Sigmoid colon (tissue), 6 donors: ENCODE measurements at regions not wholly inside any gene's neighbourhood (a gene's known extent, or its start where the extent isn't known, plus 50 kb on each side); places are given as distances from the start of the nearest gene placed in this dataset.

Experiments used
- DNase-seq: peaks from one replicate; pipeline ENCODE4 v3.0.0-alpha.2; 2019
- H3K27ac ChIP-seq, 4 donors: fragments of 200-600 bp; sonication (generic); one replicate each; pipeline ENCODE4 v1.5.1; 2016 to 2019; ENCODE audit warnings: mild to moderate bottlenecking in 1 of 4
- H3K27me3 ChIP-seq, 3 donors: fragments of 200-600 bp; sonication (generic); one replicate each; pipeline ENCODE4 v1.5.1; 2019; ENCODE audit warnings: mild to moderate bottlenecking in 1 of 3
- H3K36me3 ChIP-seq, 4 donors: fragments of 200-600 bp; sonication (generic); one replicate each; pipeline ENCODE4 v1.5.1; 2016 to 2019
- H3K4me1 ChIP-seq, 4 donors: fragments of 200-600 bp; sonication (generic); one replicate each; pipeline ENCODE4 v1.5.1; 2017 to 2019
- H3K4me3 ChIP-seq, 4 donors: fragments of 200-600 bp; sonication (generic); one replicate each; pipeline ENCODE4 v1.5.1; 2017 to 2019; ENCODE audit warnings: mild to moderate bottlenecking in 2 of 4, moderate library complexity in 1 of 4
- H3K9me3 ChIP-seq, 4 donors: fragments of 200-600 bp in 3 of 4; sonication (generic) in 3 of 4; one replicate each; pipeline versions ENCODE4 v1.5.1 to v1.6.1; 2013 to 2019
- EP300 ChIP-seq, 4 donors: sonication (generic); formaldehyde crosslinking; IDR thresholded peaks; one replicate each; pipeline ENCODE4 v1.6.1; 2017; ENCODE audit warnings: antibody characterized with exemption in 4 of 4
- POLR2A ChIP-seq, 2 donors: fragments of 450-650 bp; IDR thresholded peaks; one replicate each; pipeline ENCODE4 v1.6.1; 2016; ENCODE audit warnings: antibody characterized with exemption in 2 of 2, mild to moderate bottlenecking in 2 of 2, moderate library complexity in 2 of 2
- POLR2AphosphoS5 ChIP-seq, 4 donors: sonication (generic); formaldehyde crosslinking; IDR thresholded peaks; one replicate each; pipeline ENCODE4 v1.6.1; 2017; ENCODE audit warnings: antibody characterized with exemption in 4 of 4
- WGBS, 2 donors: extraction: QIAGEN DNeasy Blood & Tissue Kit; methylation state at CpG; one replicate each; pipeline ENCODE4 v1.1.7; 2013; 5-methylcytosine and 5-hydroxymethylcytosine counted together
- intact Hi-C: fragments of 100-400 bp; cut with DNase I; formaldehyde crosslinking; loops from one replicate; pipeline ENCODE4 v1.15.1; 2023
- TF ChIP-seq, protein P1 (sequence below), 4 experiments: fragments of 450-650 bp in 3 of 4; fragments of 200-600 bp in 1 of 4; IDR thresholded peaks; one replicate each; pipeline ENCODE4 v1.5.1; 2016 to 2019; ENCODE audit warnings: antibody characterized with exemption in 4 of 4, mild to moderate bottlenecking in 3 of 4, moderate library complexity in 2 of 4
- donor health status: healthy with polysubstance abuse.
- donor health status: healthy.

DNA sequence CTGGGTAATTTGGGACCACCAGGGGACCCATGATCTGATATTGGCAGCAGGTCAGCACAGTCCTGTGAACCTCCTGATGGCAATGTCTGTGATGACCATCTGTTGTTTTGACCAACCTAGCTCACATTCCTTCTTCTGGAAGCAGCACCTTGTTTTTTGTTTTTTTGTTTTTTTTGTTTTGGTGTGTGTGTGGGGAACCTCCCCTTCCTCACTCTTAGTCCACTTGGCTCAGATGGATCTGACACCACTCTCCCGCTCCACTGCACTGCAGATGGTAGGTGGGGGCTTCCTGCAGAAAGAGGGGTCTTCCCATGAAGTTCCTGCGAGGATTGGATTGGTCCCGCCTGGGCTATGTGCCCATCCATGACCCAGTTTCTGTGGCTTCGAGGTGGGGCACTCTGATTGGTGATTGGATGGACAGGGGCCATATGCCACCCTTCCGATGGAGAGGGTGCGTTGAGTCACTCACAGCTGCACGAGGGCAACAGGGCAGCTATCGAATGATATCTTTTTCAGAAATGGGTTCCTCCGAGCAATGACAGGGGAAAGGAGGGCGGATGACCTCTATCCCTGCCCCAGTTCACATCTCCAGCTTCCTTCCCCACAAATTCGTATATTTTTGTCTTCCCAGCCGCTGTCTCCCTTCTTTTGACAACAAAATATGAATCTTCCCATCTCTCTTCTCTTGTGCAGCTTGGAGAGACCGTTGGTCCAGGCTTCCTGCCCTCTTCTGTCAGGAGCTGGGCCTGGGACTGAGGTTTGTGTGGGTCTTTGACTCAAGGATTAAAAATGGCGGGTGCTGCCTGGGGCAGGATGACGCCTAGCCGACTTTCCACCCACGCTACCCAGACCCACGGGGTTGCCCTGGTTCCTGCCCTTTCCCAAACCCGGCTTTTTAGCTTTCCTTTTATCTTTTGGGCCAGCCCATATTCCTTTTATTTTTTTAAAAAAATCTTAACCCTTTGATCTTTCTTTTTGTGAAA, 132.1 kb upstream of the KCNG1 start:
- peak overlapping the region in 1 of 4 donors; percentile 62 for H3K27ac ChIP-seq
- no peaks in the 10 kb centered on the region for H3K36me3 ChIP-seq
- H3K9me3 ChIP-seq: no peaks in the 10 kb centered on the region
- intact Hi-C loops: no loop called here
- TF ChIP-seq, protein P1, sequence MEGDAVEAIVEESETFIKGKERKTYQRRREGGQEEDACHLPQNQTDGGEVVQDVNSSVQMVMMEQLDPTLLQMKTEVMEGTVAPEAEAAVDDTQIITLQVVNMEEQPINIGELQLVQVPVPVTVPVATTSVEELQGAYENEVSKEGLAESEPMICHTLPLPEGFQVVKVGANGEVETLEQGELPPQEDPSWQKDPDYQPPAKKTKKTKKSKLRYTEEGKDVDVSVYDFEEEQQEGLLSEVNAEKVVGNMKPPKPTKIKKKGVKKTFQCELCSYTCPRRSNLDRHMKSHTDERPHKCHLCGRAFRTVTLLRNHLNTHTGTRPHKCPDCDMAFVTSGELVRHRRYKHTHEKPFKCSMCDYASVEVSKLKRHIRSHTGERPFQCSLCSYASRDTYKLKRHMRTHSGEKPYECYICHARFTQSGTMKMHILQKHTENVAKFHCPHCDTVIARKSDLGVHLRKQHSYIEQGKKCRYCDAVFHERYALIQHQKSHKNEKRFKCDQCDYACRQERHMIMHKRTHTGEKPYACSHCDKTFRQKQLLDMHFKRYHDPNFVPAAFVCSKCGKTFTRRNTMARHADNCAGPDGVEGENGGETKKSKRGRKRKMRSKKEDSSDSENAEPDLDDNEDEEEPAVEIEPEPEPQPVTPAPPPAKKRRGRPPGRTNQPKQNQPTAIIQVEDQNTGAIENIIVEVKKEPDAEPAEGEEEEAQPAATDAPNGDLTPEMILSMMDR (IDR thresholded peaks at IDR 0.05): no peak
- H3K27me3 ChIP-seq: peaks cover 0 to 18% (median 0%) of the 10 kb centered on the region in 3 donors
- 87 to 92% methylated on average over 19 of the region's 19 CpGs for WGBS, 2 donors
- peaks cover 0 to 17% (median 14%) of the 10 kb centered on the region in 4 donors for H3K4me1 ChIP-seq
- no peak for DNase-seq
- H3K4me3 ChIP-seq: no peak overlapping the region

DNA sequence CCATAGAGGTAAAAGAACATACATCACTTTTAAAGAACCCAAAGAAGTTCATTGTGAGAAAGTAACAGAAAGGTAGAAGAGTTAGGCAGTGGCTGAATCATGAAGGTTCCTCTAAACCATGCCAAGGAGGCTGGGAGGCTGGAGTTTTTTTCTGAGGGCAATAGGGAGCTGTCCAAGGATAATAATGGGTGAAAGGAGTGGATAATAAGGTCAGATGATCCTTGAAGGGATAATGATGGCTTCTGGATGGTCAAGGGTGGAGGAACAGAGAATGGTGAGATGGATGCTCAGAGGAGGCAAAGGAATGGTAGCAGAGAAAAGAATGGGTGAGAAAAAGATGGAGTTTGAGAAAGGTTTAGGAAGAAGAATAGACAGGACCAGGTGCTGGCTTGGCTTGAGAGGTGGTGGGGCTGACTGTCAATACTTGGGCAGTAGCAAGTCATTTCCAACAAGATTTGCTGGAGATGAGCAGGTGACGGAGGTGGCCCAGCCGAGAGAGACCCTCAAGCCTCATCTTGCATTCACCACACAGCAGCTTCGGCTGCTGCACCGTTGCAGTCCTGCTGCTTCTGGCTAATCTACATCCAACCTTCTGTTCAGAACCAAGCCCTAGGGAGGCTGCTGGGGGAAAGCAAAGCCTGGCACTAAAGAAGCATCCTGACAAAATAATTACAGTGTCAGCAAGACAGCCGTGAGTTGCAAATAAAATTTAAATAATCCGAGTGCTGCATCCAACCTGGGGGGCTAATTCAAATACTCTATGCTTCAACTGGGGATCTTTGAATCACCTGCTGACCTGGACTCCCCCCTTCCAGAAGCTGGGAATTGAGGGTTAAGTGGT, 131.2 kb upstream of the KCNG1 start:
- Histone ChIP-seq H3K4me1 (peaks cover 0 to 17% (median 14%) of the 10 kb centered on the region in 4 donors), H3K4me3 (no peak overlapping the region), H3K27ac (no peak overlapping the region), H3K27me3 (peaks cover 0 to 9% (median 0%) of the 10 kb centered on the region in 3 donors), H3K36me3 (no peaks in the 10 kb centered on the region), H3K9me3 (no peaks in the 10 kb centered on the region)
- no peak for DNase-seq
- intact Hi-C loops: no loop called here
- TF ChIP-seq EP300 (IDR thresholded peaks at IDR 0.05) (no peak), POLR2A (IDR thresholded peaks at IDR 0.05) (no peak), POLR2AphosphoS5 (IDR thresholded peaks at IDR 0.05) (no peak)
- TF ChIP-seq, protein P1 (IDR thresholded peaks at IDR 0.05): no peak
- WGBS, 2 donors: 78 to 84% methylated on average over 6 of the region's 6 CpGs

DNA sequence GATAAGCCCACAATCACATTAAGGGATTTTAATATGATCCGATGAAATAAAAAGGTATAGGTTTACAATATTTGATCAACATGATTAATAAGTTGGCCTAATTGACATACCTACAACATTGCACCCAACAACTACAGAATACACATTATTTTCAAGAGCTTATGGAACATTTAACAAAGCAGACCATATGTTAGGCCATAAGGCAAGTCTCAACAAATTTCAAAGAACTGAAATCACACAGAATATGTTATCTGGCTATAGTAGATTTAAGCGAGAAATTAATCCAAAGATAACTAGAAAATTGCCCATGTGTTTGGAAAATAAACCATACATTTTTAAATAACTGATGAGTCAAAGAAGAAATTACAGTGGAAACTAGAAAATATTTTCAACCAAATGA, 126.0 kb upstream of the KCNG1 start:
- no peak overlapping the region for H3K27ac ChIP-seq

DNA sequence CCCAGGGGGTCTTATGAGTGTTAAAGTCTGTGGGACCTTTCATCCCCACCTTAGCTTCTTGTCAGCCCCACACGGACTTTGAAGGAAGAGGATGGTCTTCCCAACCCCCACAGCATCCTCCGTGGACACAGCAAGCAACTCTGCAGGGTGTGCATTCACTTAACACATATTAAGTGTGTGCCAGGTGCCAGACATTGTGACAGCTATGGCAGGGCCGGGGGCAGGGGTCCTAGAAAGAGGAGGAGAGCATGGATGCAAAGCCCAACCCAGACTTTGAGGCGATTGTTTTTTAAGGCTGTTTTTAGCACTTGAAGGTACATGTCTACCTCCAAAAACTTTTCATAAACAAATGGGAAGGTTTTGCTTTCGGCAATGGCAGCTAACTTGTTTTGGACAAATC, 121.6 kb upstream of the KCNG1 start:
- H3K36me3 ChIP-seq: no peaks in the 10 kb centered on the region
- no peak for TF ChIP-seq EP300 (IDR thresholded peaks at IDR 0.05)
- H3K9me3 ChIP-seq: peaks cover 0 to 2% (median 0%) of the 10 kb centered on the region in 4 donors
- DNase-seq: no peak
- H3K27me3 ChIP-seq: no peaks in the 10 kb centered on the region
- H3K4me1 ChIP-seq: no peaks in the 10 kb centered on the region
- no peak overlapping the region for H3K4me3 ChIP-seq
- intact Hi-C loops: no loop called here
- no peak overlapping the region for H3K27ac ChIP-seq
- 67 to 76% methylated on average over 5 of the region's 5 CpGs for WGBS, 2 donors

More for the DNA sequence above, 126.0 kb upstream of the KCNG1 start:
- Histone ChIP-seq H3K4me3 (no peak overlapping the region), H3K4me1 (no peaks in the 10 kb centered on the region), H3K9me3 (peaks cover 0 to 2% (median 0%) of the 10 kb centered on the region in 4 donors), H3K36me3 (no peaks in the 10 kb centered on the region), H3K27me3 (no peaks in the 10 kb centered on the region)
- no peak for TF ChIP-seq POLR2AphosphoS5 (IDR thresholded peaks at IDR 0.05)
- no peak for TF ChIP-seq EP300 (IDR thresholded peaks at IDR 0.05)
- TF ChIP-seq POLR2A (IDR thresholded peaks at IDR 0.05): no peak
- TF ChIP-seq, protein P1 (IDR thresholded peaks at IDR 0.05): no peak
- 92 to 98% methylated on average over 2 of the region's 2 CpGs for WGBS, 2 donors
- DNase-seq: no peak
- intact Hi-C loops: no loop called here

DNA sequence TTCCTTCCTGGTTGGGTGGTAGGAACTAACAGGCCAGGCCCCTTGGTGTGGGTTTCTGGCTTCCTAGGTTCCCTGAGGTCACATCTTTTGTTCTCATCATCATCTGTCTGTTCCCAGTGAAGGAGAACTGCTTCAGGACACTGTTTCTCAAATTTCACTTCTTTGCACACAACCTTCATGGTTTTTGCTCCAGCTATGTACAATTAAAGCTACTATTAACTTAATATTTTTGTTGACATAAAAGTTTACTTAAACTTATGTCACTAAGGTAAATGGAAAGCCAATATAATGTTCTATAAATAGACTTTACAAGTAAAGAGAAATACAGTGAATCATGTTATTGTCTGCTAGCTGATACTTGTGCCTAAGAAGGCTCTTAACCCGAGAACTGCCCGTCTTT, 120.7 kb upstream of the KCNG1 start:
- TF ChIP-seq POLR2A (IDR thresholded peaks at IDR 0.05): no peak
- TF ChIP-seq, protein P1 (IDR thresholded peaks at IDR 0.05): no peak
- no peak for TF ChIP-seq POLR2AphosphoS5 (IDR thresholded peaks at IDR 0.05)
- no peak for TF ChIP-seq EP300 (IDR thresholded peaks at IDR 0.05)
- no peak overlapping the region for H3K4me3 ChIP-seq
- no peaks in the 10 kb centered on the region for H3K4me1 ChIP-seq
- H3K9me3 ChIP-seq: peaks cover 0 to 2% (median 0%) of the 10 kb centered on the region in 4 donors
- no peaks in the 10 kb centered on the region for H3K36me3 ChIP-seq
- intact Hi-C loops: no loop called here
- H3K27ac ChIP-seq: no peak overlapping the region
- H3K27me3 ChIP-seq: no peaks in the 10 kb centered on the region
- no peak for DNase-seq
- 82 to 84% methylated on average over 2 of the region's 2 CpGs for WGBS, 2 donors
